Stimulated activated CD4-positive, alpha-beta T cell treated with anti-CD3 and anti-CD28 coated beads, Interleukin-2, amount 100 ng/mL, for 4 hours (primary cell): ENCODE measurements at regions not wholly inside any gene's neighbourhood (a gene's known extent, or its start where the extent isn't known, plus 50 kb on each side); places are given as distances from the start of the nearest gene placed in this dataset.
"Not testable (repeated sequence)": the region's sequence is repeated elsewhere in the genome, so short reads cannot be mapped to it uniquely, and the experiment has no call there.

Experiments
- DNase-seq: peaks from one replicate; pipeline ENCODE4 v3.0.0-alpha.2; 2020; ENCODE audit warnings: low read depth

- DNase-seq, result no peak
These were observed 352.5 kb downstream of the NPIPA8 start for GRCh38 chr16:17983847-17984639.

GRCh38 chr16:17983114-17983513 lies 353.4 kb downstream of the NPIPA8 start:
- DNase-seq, result no peak

- DNase-seq, result no peak
These were observed 359.3 kb downstream of the NPIPA8 start for GRCh38 chr16:17977260-17977659.

- no peak for DNase-seq
These were observed 364.0 kb downstream of the NPIPA8 start for GRCh38 chr16:17972460-17972943.

- no peak for DNase-seq
These were observed 365.7 kb downstream of the NPIPA8 start for GRCh38 chr16:17970816-17971331.

- DNase-seq, result no peak
These were observed 366.3 kb downstream of the NPIPA8 start for GRCh38 chr16:17970157-17970765.

GRCh38 chr16:17965133-17965900 lies 371.2 kb downstream of the NPIPA8 start:
- no peak for DNase-seq

GRCh38 chr16:17964196-17964595 lies 372.3 kb downstream of the NPIPA8 start:
- DNase-seq, result no peak

- no peak for DNase-seq
These were observed 373.2 kb downstream of the NPIPA8 start for GRCh38 chr16:17963185-17963836.

- no peak for DNase-seq
These were observed 373.8 kb downstream of the NPIPA8 start for GRCh38 chr16:17962726-17963125.

GRCh38 chr16:17961822-17962221 lies 374.7 kb downstream of the NPIPA8 start:
- not testable (repeated sequence) for DNase-seq

GRCh38 chr16:17951378-17951777 lies 385.2 kb downstream of the NPIPA8 start:
- no peak for DNase-seq

GRCh38 chr16:17949982-17950250 lies 386.6 kb downstream of the NPIPA8 start:
- no peak for DNase-seq

- DNase-seq, result no peak
These were observed 387.2 kb downstream of the NPIPA8 start for GRCh38 chr16:17949141-17949981.

- no peak for DNase-seq
These were observed 388.9 kb downstream of the NPIPA8 start for GRCh38 chr16:17947637-17948036.

GRCh38 chr16:17947165-17947564 lies 389.4 kb downstream of the NPIPA8 start:
- DNase-seq, result no peak

- DNase-seq, result no peak
These were observed 391.4 kb downstream of the NPIPA8 start for GRCh38 chr16:17945080-17945601.

GRCh38 chr16:17944345-17944744 lies 392.2 kb downstream of the NPIPA8 start:
- no peak for DNase-seq

GRCh38 chr16:17942067-17942466 lies 394.5 kb downstream of the NPIPA8 start:
- no peak for DNase-seq

GRCh38 chr16:17940584-17941364 lies 395.8 kb downstream of the NPIPA8 start:
- DNase-seq, result no peak
